Body of pancreas (tissue), 4 donors: ENCODE measurements at regions not wholly inside any gene's neighbourhood (a gene's known extent, or its start where the extent isn't known, plus 50 kb on each side); places are given as distances from the start of the nearest gene placed in this dataset.

Experiments
- CTCF ChIP-seq, 7 experiments: fragments of 450-650 bp in 4 of 7; fragments of 200-600 bp in 3 of 7; sonication (generic) in 3 of 7; IDR thresholded peaks; one replicate each; pipeline ENCODE4 v1.5.1; 2016 to 2019; ENCODE audit warnings: antibody characterized with exemption in 7 of 7
- POLR2A ChIP-seq, 3 donors: fragments of 450-650 bp; IDR thresholded peaks; one replicate each; pipeline ENCODE4 v1.6.1; 2016; ENCODE audit warnings: antibody characterized with exemption in 3 of 3, mild to moderate bottlenecking in 2 of 3

- TF ChIP-seq CTCF (IDR thresholded peaks at IDR 0.05) (no peak), POLR2A (IDR thresholded peaks at IDR 0.05) (no peak)
Measured at GRCh38 chr3:64867224-64867623, 179.4 kb upstream of the ADAMTS9 start.
